WTC11 (cell line): ENCODE measurements at regions not wholly inside any gene's neighbourhood (a gene's known extent, or its start where the extent isn't known, plus 50 kb on each side); places are given as distances from the start of the nearest gene placed in this dataset.
A peak's percentile ranks its signal among the peaks of the same experiment; 100 is the strongest.

Experiments
- ATAC-seq: fragments of 200-7000 bp; cut with Tn5 transposase; 2 replicates; pipeline ENCODE4 v1.10.0; 2021; ENCODE audit warnings: mild to moderate bottlenecking, moderate library complexity
- CTCF ChIA-PET: fragments of 300-600 bp; sonication (Branson Sonifier 250); formaldehyde crosslinking; loops from one replicate; lab custom pipeline; 2021; ENCODE audit warnings: antibody characterized with exemption; lab: Charles Lee
- POLR2A ChIA-PET: fragments of 350-600 bp; sonication (Branson Sonifier 250); formaldehyde crosslinking; loops from one replicate; lab custom pipeline; 2021; ENCODE audit warnings: antibody characterized with exemption; lab: Charles Lee
- DNase-seq: peaks from one replicate; pipeline ENCODE4 v3.0.0; 2021; ENCODE audit warnings: low spot score
- H3K27ac Mint-ChIP-seq: 2 replicates; pipeline ENCODE4 v1.8.0; 2021; ENCODE audit warnings: mixed read lengths
- H3K27me3 Mint-ChIP-seq: 2 replicates; pipeline ENCODE4 v1.8.0; 2021; ENCODE audit warnings: low read depth, mild to moderate bottlenecking, moderate library complexity, mixed read lengths
- H3K36me3 Mint-ChIP-seq: 2 replicates; pipeline ENCODE4 v1.8.0; 2021; ENCODE audit warnings: mixed read lengths
- H3K4me1 Mint-ChIP-seq: 2 replicates; pipeline ENCODE4 v1.8.0; 2022; ENCODE audit warnings: mixed read lengths
- H3K4me3 Mint-ChIP-seq: 2 replicates; pipeline ENCODE4 v1.8.0; 2021; ENCODE audit warnings: mild to moderate bottlenecking, moderate library complexity, mixed read lengths
- H3K9me3 Mint-ChIP-seq: 2 replicates; pipeline ENCODE4 v1.8.0; 2021; ENCODE audit warnings: mixed read lengths
- CREM ChIP-seq: sonication (generic); formaldehyde crosslinking; IDR thresholded peaks from 2 replicates; pipeline ENCODE4 v1.8.1; 2022; ENCODE audit warnings: mild to moderate bottlenecking, missing genetic modification reagents, moderate library complexity
- E2F5 ChIP-seq: sonication (generic); formaldehyde crosslinking; IDR thresholded peaks from 2 replicates; pipeline ENCODE4 v1.8.1; 2022; ENCODE audit warnings: mild to moderate bottlenecking, moderate library complexity, missing genetic modification reagents
- ELF4 ChIP-seq: sonication (generic); formaldehyde crosslinking; IDR thresholded peaks from 2 replicates; pipeline ENCODE4 v1.8.1; 2022; ENCODE audit warnings: low read depth, mild to moderate bottlenecking, moderate library complexity, missing genetic modification reagents
- EMX1 ChIP-seq: fragments of 250-450 bp; sonication (Bioruptor Pico); IDR thresholded peaks from 2 replicates; pipeline ENCODE4 v1.8.0; 2021; ENCODE audit warnings: mild to moderate bottlenecking
- RORB ChIP-seq: fragments of 250-450 bp; sonication (Bioruptor Pico); IDR thresholded peaks from 2 replicates; pipeline ENCODE4 v1.9.0; 2021; ENCODE audit warnings: mild to moderate bottlenecking
- SMAD3 ChIP-seq: sonication (generic); formaldehyde crosslinking; IDR thresholded peaks from 2 replicates; pipeline ENCODE4 v1.8.0; 2022; ENCODE audit warnings: missing genetic modification reagents, mild to moderate bottlenecking, borderline replicate concordance
- SMAD4 ChIP-seq: sonication (generic); formaldehyde crosslinking; IDR thresholded peaks from 2 replicates; pipeline ENCODE4 v1.8.0; 2022; ENCODE audit warnings: mild to moderate bottlenecking, missing genetic modification reagents
- TEAD1 ChIP-seq: sonication (generic); formaldehyde crosslinking; IDR thresholded peaks from 2 replicates; pipeline ENCODE4 v1.8.0; 2022; ENCODE audit warnings: mild to moderate bottlenecking, missing genetic modification reagents
- USF1 ChIP-seq: sonication (generic); formaldehyde crosslinking; IDR thresholded peaks from 2 replicates; pipeline ENCODE4 v1.8.0; 2022; ENCODE audit warnings: mild to moderate bottlenecking, missing genetic modification reagents
- ZNF219 ChIP-seq: sonication (generic); formaldehyde crosslinking; IDR thresholded peaks from 2 replicates; pipeline ENCODE4 v1.8.0; 2023; ENCODE audit warnings: missing genetic modification reagents, mild to moderate bottlenecking, borderline replicate concordance
- ZNF396 ChIP-seq: fragments of 250-450 bp; sonication (Bioruptor Pico); IDR thresholded peaks from 2 replicates; pipeline ENCODE4 v1.8.0; 2021; ENCODE audit warnings: mild to moderate bottlenecking, moderate library complexity, borderline replicate concordance
- TF ChIP-seq, protein P1 (sequence below): sonication (generic); formaldehyde crosslinking; IDR thresholded peaks from 2 replicates; pipeline ENCODE4 v1.8.0; 2023; ENCODE audit warnings: missing genetic modification reagents, mild to moderate bottlenecking, borderline replicate concordance
- TF ChIP-seq, protein P2 (sequence below): sonication (generic); formaldehyde crosslinking; IDR thresholded peaks from 2 replicates; pipeline ENCODE4 v1.8.0; 2023; ENCODE audit warnings: missing genetic modification reagents
- TF ChIP-seq, protein P3 (sequence below): sonication (generic); formaldehyde crosslinking; IDR thresholded peaks from 2 replicates; pipeline ENCODE4 v1.8.0; 2022; ENCODE audit warnings: mild to moderate bottlenecking, missing genetic modification reagents
- TF ChIP-seq, protein P4 (sequence below): sonication (generic); formaldehyde crosslinking; IDR thresholded peaks from 2 replicates; pipeline ENCODE4 v1.8.1; 2022; ENCODE audit warnings: missing genetic modification reagents, borderline replicate concordance

DNA sequence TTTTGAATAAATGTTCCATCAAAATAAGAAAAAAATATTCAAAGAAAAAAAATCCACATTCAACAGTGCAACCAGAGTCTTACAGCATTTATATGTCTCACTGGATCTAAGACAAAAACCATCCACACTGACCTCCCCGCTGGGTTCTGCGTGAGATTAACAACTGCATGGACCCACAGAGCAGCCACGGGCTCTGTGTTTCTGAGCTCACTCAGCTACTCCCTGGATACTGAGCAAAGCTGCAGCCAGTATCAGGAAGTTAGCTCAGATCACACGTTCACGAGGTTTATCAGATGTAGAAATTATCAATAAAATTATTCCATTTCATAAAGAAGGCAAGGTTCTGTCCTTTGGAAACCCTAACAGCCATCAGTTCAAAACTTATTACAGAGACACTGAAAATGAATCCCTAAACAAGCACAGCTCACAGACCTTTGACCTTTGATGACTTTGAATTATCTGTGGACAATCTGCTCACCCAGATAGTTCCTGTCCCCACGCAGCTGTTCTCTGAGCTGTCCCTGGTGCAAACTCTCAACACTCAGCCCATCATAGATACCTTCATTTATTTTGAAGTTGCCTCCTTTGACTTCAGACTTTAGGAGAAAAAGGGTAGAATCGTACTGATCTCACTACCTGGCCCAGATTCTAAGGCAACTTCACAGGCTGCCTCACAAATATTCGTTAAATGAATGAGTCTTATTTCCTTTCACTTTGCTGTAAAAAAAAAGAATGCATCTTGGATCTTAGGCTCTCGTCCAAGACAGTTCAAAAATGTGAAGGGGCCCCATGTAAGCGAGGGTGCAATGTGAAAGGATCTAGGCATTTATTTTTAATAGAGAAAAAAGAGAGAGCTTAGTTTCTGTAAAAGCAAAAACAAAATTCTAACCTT is 67.7 kb upstream of the SVIL start:
- no peak for DNase-seq
- H3K9me3 Mint-ChIP-seq: peaks cover 20% of the 10 kb centered on the region
- POLR2A ChIA-PET: no interaction called here
- TF ChIP-seq RORB (CRISPR knock-in tag): no peak
- TF ChIP-seq, protein P1, sequence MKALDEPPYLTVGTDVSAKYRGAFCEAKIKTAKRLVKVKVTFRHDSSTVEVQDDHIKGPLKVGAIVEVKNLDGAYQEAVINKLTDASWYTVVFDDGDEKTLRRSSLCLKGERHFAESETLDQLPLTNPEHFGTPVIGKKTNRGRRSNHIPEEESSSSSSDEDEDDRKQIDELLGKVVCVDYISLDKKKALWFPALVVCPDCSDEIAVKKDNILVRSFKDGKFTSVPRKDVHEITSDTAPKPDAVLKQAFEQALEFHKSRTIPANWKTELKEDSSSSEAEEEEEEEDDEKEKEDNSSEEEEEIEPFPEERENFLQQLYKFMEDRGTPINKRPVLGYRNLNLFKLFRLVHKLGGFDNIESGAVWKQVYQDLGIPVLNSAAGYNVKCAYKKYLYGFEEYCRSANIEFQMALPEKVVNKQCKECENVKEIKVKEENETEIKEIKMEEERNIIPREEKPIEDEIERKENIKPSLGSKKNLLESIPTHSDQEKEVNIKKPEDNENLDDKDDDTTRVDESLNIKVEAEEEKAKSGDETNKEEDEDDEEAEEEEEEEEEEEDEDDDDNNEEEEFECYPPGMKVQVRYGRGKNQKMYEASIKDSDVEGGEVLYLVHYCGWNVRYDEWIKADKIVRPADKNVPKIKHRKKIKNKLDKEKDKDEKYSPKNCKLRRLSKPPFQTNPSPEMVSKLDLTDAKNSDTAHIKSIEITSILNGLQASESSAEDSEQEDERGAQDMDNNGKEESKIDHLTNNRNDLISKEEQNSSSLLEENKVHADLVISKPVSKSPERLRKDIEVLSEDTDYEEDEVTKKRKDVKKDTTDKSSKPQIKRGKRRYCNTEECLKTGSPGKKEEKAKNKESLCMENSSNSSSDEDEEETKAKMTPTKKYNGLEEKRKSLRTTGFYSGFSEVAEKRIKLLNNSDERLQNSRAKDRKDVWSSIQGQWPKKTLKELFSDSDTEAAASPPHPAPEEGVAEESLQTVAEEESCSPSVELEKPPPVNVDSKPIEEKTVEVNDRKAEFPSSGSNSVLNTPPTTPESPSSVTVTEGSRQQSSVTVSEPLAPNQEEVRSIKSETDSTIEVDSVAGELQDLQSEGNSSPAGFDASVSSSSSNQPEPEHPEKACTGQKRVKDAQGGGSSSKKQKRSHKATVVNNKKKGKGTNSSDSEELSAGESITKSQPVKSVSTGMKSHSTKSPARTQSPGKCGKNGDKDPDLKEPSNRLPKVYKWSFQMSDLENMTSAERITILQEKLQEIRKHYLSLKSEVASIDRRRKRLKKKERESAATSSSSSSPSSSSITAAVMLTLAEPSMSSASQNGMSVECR: no peak
- TF ChIP-seq, protein P2, sequence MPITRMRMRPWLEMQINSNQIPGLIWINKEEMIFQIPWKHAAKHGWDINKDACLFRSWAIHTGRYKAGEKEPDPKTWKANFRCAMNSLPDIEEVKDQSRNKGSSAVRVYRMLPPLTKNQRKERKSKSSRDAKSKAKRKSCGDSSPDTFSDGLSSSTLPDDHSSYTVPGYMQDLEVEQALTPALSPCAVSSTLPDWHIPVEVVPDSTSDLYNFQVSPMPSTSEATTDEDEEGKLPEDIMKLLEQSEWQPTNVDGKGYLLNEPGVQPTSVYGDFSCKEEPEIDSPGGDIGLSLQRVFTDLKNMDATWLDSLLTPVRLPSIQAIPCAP (CRISPR knock-in tag): no peak
- CTCF ChIA-PET: no interaction called here
- no peak for ATAC-seq
- H3K27ac Mint-ChIP-seq: peak overlapping the region; percentile 13; the same call in 1 of the 2 replicates
- H3K4me3 Mint-ChIP-seq: no peak overlapping the region
- H3K36me3 Mint-ChIP-seq: peaks cover 15% of the 10 kb centered on the region
- H3K4me1 Mint-ChIP-seq: peaks cover 32% of the 10 kb centered on the region
- H3K27me3 Mint-ChIP-seq: no peaks in the 10 kb centered on the region

GRCh38 chr10:29701306-29701705 is 66.5 kb upstream of the SVIL start:
- H3K4me3 Mint-ChIP-seq: no peak overlapping the region
- H3K36me3 Mint-ChIP-seq: peaks cover 5% of the 10 kb centered on the region
- DNase-seq: no peak
- ChIA-PET POLR2A (no interaction called here), CTCF (interaction anchor here (0.6 to 1.0 kb wide), 2 partner anchors 8 to 188 kb away, joined by 3 read pairs; no protein-coding TSS in a partner anchor)
- TF ChIP-seq SMAD3 (CRISPR knock-in tag) (no peak), USF1 (CRISPR knock-in tag) (no peak), CREM (CRISPR knock-in tag) (no peak), ZNF219 (CRISPR knock-in tag) (no peak), TEAD1 (CRISPR knock-in tag) (no peak), ZNF396 (no peak), E2F5 (CRISPR knock-in tag) (no peak), EMX1 (CRISPR knock-in tag) (no peak)
- TF ChIP-seq, protein P2 (CRISPR knock-in tag): no peak
- TF ChIP-seq, protein P3, sequence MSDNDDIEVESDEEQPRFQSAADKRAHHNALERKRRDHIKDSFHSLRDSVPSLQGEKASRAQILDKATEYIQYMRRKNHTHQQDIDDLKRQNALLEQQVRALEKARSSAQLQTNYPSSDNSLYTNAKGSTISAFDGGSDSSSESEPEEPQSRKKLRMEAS: no peak
- no peak for ATAC-seq
- H3K9me3 Mint-ChIP-seq: peaks cover 9% of the 10 kb centered on the region
- H3K4me1 Mint-ChIP-seq: peaks cover 32% of the 10 kb centered on the region
- no peak overlapping the region for H3K27ac Mint-ChIP-seq
- no peaks in the 10 kb centered on the region for H3K27me3 Mint-ChIP-seq

- Mint-ChIP-seq H3K4me1 (peaks cover 36% of the 10 kb centered on the region), H3K27ac (peak overlapping the region; percentile 85), H3K27me3 (no peaks in the 10 kb centered on the region), H3K9me3 (peaks cover 8% of the 10 kb centered on the region; the same call in 1 of the 2 replicates), H3K4me3 (no peak overlapping the region), H3K36me3 (peaks cover 9% of the 10 kb centered on the region)
- ATAC-seq (peak; percentile 67), DNase-seq (no peak)
- no peak for TF ChIP-seq SMAD4 (CRISPR knock-in tag)
- TF ChIP-seq ELF4 (CRISPR knock-in tag): no peak
- TF ChIP-seq, protein P4, sequence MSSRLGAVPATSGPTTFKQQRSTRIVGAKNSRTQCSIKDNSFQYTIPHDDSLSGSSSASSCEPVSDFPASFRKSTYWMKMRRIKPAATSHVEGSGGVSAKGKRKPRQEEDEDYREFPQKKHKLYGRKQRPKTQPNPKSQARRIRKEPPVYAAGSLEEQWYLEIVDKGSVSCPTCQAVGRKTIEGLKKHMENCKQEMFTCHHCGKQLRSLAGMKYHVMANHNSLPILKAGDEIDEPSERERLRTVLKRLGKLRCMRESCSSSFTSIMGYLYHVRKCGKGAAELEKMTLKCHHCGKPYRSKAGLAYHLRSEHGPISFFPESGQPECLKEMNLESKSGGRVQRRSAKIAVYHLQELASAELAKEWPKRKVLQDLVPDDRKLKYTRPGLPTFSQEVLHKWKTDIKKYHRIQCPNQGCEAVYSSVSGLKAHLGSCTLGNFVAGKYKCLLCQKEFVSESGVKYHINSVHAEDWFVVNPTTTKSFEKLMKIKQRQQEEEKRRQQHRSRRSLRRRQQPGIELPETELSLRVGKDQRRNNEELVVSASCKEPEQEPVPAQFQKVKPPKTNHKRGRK: no peak
- ChIA-PET CTCF (interaction anchor here (0.6 kb wide), 1 partner anchor 100 kb away, joined by 5 read pairs; no protein-coding TSS in a partner anchor), POLR2A (interaction anchor here (0.6 kb wide), 1 partner anchor 26 kb away, joined by 3 read pairs; no protein-coding TSS in a partner anchor)
Measured at GRCh38 chr10:29699621-29700020, 64.8 kb upstream of the SVIL start.
